HPDE6-E6E7 (cell line): ENCODE measurements at regions not wholly inside any gene's neighbourhood (a gene's known extent, or its start where the extent isn't known, plus 50 kb on each side); places are given as distances from the start of the nearest gene placed in this dataset.

Experiments
- DNase-seq: peaks from one replicate; pipeline ENCODE4 v3.0.0; 2011; ENCODE audit warnings: missing footprints; ENCODE audit errors: extremely low spot score

DNA sequence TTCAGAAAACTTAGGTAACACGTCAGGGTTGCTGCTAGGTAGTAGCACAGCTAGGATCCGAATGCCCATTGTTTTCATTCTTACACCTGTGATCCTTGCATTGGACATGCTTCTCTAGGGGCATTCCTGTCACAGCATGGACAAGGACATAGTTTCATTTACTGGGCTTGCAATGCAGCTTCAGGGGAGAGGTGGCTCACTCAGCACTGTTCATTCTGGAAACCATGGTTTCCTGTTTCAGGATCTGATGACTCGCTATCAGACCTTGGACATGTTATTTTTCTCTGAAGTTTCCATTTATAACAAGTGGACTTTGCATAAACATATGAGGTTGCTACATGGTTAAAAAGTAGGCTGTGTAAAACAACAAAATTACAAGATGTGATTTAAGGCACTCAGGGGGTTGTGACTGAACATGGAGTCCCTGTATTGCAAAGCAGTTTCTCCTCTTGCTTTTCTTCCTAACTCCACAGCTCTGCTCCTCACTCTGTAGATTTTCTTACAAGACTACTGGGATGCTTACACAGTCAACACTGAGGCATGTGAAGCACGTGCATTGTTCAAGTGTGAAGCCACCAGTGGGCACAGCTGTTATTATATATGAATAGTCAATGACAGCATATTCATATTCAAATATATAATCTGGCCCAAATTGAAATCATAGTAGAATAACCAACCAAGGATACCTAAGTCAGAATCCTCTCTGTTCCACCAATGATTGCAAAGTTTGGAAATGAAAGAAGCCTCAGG, 66.1 kb upstream of the STK32A start:
- no peak for DNase-seq

DNA sequence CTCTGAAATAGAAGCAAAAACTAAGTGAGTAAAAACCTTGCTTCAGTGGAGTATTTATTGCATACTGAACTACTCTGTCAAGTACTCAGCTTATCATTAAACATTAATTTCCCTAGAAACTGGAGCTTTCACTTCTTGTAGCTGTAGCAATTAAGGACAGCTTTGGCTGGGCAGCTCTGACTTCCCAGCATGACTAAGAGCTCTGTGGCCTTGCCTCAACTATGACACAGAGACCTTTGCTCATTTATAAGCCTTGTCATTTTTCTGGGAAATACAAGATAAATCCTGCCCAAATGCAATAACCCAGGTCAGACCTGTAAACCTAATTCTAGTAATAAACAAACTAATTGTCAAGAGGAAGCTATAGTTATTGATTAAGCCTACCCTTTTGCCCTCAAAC, 65.4 kb upstream of the STK32A start:
- DNase-seq: no peak

DNA sequence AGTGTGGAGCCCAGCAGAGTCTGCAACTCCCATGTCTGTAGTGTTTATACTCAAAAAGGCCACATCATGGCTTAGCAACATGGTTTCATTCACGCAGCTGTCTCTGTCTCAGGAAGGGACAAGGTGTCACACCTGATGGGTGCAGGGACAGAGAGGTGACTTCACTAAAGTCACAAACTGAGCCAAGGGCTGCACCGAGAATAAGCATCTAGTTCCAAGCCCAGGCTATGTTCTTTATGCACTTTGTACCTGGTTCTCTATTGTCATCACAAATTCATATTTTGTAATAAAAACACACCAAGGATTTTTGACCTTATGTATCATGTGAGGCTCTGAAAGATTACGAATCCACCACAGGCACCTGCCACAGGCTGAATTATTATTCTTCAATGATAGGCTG, 64.9 kb upstream of the STK32A start:
- no peak for DNase-seq

DNA sequence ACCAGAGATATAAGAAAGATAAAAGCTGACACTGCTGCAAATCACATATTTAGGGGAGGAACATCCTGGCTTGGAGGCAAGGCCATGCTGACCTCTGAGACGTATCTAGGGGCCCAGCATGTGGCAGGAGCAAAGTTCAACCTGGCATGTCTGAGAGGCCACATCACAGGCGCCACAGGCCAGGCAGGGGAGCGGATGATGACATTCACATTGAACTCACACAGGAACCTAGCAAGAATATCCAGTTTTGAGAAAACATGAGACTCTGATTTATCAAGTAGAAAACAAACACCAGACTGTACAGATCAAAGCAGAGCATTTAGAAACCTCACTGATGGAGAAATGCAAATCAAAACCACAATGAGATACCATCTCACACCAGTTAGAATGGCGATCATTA, 64.2 kb upstream of the STK32A start:
- no peak for DNase-seq

DNA sequence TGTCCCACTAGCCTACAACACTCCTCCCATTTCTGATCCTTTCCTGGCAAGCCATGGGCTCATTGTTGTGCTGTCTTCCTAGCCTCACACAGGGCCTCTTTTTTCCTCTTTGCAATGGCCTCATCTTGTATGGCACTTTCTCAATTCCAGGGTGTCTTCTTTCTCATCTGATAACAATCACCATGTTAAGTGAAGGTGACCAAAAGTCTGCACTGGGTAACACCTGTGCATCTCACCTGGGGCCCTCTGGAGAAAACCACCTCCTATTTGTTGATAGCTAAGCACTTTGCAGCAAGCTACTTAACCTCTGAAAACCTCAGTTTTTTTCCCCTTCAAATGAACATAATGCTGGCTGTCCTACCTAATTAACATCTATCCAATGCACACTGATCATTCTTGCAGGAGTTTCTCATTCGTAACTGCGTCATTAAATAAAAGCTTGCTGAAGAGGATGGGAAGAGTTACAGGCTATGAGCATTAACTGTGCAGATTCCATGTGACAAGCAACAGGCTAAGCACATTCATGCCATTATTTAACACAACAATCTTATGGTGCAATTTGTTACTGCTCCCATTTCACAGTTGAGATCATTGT, 60.1 kb upstream of the STK32A start:
- DNase-seq: no peak

DNA sequence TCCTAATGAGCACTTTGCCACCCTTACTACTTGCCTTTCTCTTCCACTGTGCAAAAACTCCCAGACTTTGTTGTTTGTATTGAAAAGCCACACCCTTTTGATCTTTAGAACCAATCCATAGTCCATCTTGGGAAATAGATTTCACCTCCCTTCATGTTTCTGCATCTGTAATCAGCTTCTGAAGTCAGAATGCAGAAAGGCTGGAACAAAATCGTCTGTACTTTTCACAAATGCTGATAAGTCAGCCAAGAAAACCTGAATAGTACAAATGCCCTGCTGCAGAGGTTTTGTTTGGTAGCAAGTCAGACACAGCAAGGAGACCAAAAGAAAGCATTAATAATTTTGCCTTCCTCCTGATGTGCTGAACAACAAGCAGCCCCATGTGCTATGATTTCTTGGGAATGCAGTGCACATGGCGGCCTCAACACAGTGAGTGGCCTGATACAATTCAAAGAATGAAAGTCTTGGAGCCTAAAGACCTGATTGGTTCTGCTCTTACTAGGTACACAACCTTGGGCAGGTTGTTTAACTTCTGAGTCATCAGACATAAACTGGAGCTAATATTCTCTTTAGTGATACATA, 59.2 kb upstream of the STK32A start:
- no peak for DNase-seq

DNA sequence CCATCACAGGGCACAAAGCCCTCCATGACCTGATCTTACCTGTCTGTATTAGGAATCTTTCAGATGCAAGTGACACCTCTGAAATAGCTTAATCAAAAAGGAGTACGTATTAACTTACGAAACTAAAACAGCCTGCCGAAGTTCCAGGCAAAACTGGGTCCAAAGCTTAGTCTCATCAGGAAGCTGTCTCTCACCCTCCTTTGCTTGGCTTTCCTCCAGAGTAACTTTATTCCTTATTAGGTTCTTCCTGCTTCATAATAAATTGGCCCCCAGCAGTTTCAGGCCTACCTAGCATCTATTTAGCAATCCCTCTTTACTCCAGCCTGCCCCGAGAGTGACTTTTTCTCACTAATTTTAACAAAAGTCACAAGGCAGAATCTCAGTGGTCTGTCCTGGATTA, 58.4 kb upstream of the STK32A start:
- no peak for DNase-seq

DNA sequence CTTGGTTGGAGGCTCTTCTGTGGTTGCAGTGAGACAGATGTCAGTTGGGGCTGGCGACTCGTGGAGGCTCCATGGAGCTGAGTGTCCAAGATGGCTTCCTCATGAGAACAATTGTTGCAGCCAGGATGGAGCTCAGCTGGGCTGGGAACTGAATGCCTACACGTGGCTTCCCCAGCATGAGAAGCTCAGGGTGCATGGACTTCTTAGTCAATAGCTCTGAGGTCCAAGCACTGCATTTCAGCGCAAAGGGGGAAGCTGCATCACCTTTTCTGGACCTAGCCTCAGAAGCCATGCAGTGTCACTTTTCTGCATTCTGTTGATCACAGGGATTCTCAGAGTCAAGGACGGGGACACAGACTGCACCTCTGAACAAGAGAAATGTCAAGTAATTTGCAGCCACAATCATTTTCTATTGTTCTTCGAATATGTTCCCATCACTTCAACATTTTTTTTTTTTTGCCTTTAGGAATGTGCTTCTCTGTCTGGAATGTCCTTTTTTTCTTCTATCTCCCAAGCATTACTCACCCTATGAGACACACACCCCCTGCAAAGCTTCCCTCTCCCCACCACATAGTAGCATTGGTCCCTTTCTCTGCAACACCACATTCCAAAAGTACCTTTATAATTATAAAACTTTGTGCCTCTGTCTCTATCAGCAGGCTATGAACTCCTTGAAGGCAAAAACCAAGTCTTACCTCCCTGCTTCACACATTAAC, 57.5 kb upstream of the STK32A start:
- no peak for DNase-seq

DNA sequence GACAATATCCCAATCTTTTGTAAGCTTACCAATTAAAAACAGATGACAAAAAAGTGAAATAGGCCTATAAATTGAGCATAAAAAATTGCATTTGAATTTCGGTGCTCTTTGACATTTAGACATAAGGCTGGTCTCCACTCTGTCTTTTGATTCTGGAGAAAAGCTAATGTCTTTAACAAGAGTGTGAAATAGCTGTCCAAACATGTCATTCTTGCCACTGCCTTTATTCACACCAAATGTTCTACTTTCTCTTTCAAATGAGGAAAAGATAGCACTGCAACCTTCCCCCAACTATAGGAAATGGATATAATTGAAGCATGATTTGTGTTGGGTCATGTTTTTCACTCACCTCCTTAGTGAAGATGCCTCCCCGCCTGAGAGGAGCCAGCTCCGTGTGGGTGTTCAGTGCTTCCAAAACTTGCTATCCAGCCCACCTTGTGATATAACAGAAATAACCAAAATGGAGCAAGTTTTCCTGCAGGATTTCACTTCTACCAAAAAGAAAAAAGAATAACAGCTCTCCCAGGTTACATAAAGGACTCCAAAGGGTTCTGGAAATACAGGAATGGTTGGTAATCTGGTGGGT, 55.2 kb upstream of the STK32A start:
- DNase-seq: no peak

DNA sequence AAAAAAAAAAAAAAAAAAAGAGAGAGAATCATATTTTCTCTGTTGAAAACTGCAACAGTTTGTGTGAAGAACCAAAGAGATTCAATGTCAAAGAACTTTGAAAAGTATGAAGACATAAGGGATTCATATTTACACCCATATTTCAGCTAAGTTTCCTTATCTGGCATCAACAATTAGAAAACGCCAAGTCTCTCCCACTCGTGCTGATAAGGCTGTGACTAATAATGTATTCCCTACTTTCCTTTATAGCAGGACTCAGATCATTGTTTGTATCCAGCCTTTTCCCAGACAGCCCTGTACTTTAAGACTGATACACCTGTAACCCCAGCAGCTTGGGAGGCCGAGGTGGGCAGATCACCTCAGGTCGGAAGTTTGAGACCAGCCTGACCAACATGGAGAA, 54.1 kb upstream of the STK32A start:
- DNase-seq: no peak
